Endothelial cell of umbilical vein (primary cell): ENCODE measurements at regions not wholly inside any gene's neighbourhood (a gene's known extent, or its start where the extent isn't known, plus 50 kb on each side); places are given as distances from the start of the nearest gene placed in this dataset.

Experiments
- BruUV-seq: library from RNA; stranded (reverse); fragments of 400-500 nt; replicated peaks from 2 replicates; lab custom pipeline; 2021; lab: Mats Ljungman, UMichigan
- CTCF ChIA-PET: fragments of 300-600, 350-600 bp; sonication (Branson Sonifier 250); formaldehyde crosslinking; loops from one replicate; lab custom pipeline; 2021; ENCODE audit warnings: antibody characterized with exemption, inconsistent platforms; lab: Charles Lee
- POLR2A ChIA-PET: fragments of 300-600, 350-600 bp; sonication (Branson Sonifier 250); formaldehyde crosslinking; loops from one replicate; lab custom pipeline; 2021; ENCODE audit warnings: antibody characterized with exemption, inconsistent platforms; lab: Charles Lee
- DNase-seq: peaks from one replicate; pipeline ENCODE4 v3.0.0-alpha.2; 2011; ENCODE audit warnings: low read depth, low spot score
- FAIRE-seq: peaks from 2 replicates; lab custom pipeline; 2011; peaks lifted over from hg19 to GRCh38; lab: Jason Lieb, UNC
- H2AFZ ChIP-seq: 2 replicates; pipeline ENCODE4 v1.6.0; 2012; ENCODE audit warnings: low read depth, low read length, control low read depth, inconsistent platforms
- H3K27ac ChIP-seq: 2 replicates; pipeline ENCODE4 v1.5.1; 2011; ENCODE audit warnings: low read depth, mild to moderate bottlenecking, control low read depth, low read length, moderate library complexity; ENCODE audit not compliant: insufficient read depth
- H3K27me3 ChIP-seq, 2 experiments: 2 replicates each; pipeline versions ENCODE4 v1.6.0 to v1.6.1; 2011; ENCODE audit warnings: low read length in 2 of 2, mixed read lengths in 1 of 2; ENCODE audit not compliant: control insufficient read depth in 2 of 2, insufficient read depth in 2 of 2
- H3K36me3 ChIP-seq, 2 experiments: 2 replicates in 1 of 2; 3 replicates in 1 of 2; pipeline ENCODE4 v1.5.1; 2011; ENCODE audit warnings: low read length in 2 of 2, mild to moderate bottlenecking in 1 of 2, moderate library complexity in 1 of 2; ENCODE audit not compliant: control insufficient read depth in 2 of 2, insufficient read depth in 2 of 2; ENCODE audit errors: extremely low read depth in 1 of 2
- H3K4me1 ChIP-seq: 3 replicates; pipeline ENCODE4 v1.5.1; 2011; ENCODE audit warnings: mild to moderate bottlenecking, low read length; ENCODE audit not compliant: control insufficient read depth, insufficient read depth; ENCODE audit errors: extremely low read depth
- H3K4me2 ChIP-seq: 2 replicates; pipeline ENCODE4 v1.6.1; 2011; ENCODE audit warnings: low read length, control low read depth, mixed read lengths; ENCODE audit not compliant: insufficient read depth
- H3K4me3 ChIP-seq, 3 experiments: fragments of 200-600 bp in 1 of 3; sonication (generic), shearing (Covaris generic) in 1 of 3; replicated peaks in 1 of 3; 2 replicates each; pipeline ENCODE4 v1.5.1; 2011 to 2016; ENCODE audit warnings: control low read depth in 3 of 3, low read length in 3 of 3, mild to moderate bottlenecking in 2 of 3, inconsistent platforms in 1 of 3, low read depth in 1 of 3, moderate library complexity in 1 of 3; ENCODE audit not compliant: insufficient read depth in 1 of 3
- H3K79me2 ChIP-seq: 2 replicates; pipeline ENCODE4 v1.6.0; 2012; ENCODE audit warnings: low read length, inconsistent platforms; ENCODE audit not compliant: control insufficient read depth, insufficient read depth
- H3K9ac ChIP-seq: replicated peaks from 2 replicates; pipeline ENCODE3; 2011; ENCODE audit warnings: low read length, control low read depth; ENCODE audit not compliant: insufficient read depth; ENCODE audit errors: extremely low read depth
- H3K9me1 ChIP-seq: replicated peaks from 3 replicates; pipeline ENCODE4 v1.6.0; 2011; ENCODE audit warnings: mild to moderate bottlenecking, low read length; ENCODE audit not compliant: control insufficient read depth, insufficient read depth; ENCODE audit errors: extremely low read depth
- H3K9me3 ChIP-seq: replicated peaks from 2 replicates; pipeline ENCODE4 v1.5.1; 2012; ENCODE audit warnings: low read length, inconsistent platforms; ENCODE audit not compliant: control insufficient read depth, insufficient read depth
- H4K20me1 ChIP-seq: replicated peaks from 2 replicates; pipeline ENCODE3; 2011; ENCODE audit warnings: mild to moderate bottlenecking, low read length; ENCODE audit not compliant: control insufficient read depth, insufficient read depth; ENCODE audit errors: extremely low read depth
- EZH2 ChIP-seq: IDR thresholded peaks from 2 replicates; pipeline ENCODE4 v1.6.1; 2012; ENCODE audit warnings: borderline replicate concordance, low read depth, mild to moderate bottlenecking, moderate library complexity, low read length, inconsistent platforms; ENCODE audit not compliant: severe bottlenecking
- FOS ChIP-seq: IDR thresholded peaks from 2 replicates; pipeline ENCODE4 v1.6.1; 2011; ENCODE audit warnings: mild to moderate bottlenecking, low read length, moderate library complexity, borderline replicate concordance; ENCODE audit not compliant: insufficient read depth
- GATA2 ChIP-seq: IDR thresholded peaks from 2 replicates; pipeline ENCODE4 v1.7.0; 2011; ENCODE audit warnings: low read depth, mild to moderate bottlenecking, moderate library complexity, mixed read lengths, low read length; ENCODE audit not compliant: insufficient read length, insufficient read depth
- JUN ChIP-seq: IDR thresholded peaks from 2 replicates; pipeline ENCODE4 v1.6.1; 2011; ENCODE audit warnings: borderline replicate concordance, low read depth; ENCODE audit not compliant: insufficient read length, insufficient read depth
- MYC ChIP-seq: IDR thresholded peaks from one replicate; pipeline ENCODE4 v1.6.1; 2011; ENCODE audit warnings: mild to moderate bottlenecking, low read depth, low read length
- POLR2A ChIP-seq: IDR thresholded peaks from 2 replicates; pipeline ENCODE4 v1.6.1; 2012; ENCODE audit warnings: low read depth, mild to moderate bottlenecking, control low read depth, low read length
- POLR2AphosphoS5 ChIP-seq: IDR thresholded peaks from 2 replicates; pipeline ENCODE4 v1.6.1; 2012; ENCODE audit warnings: low read depth, mild to moderate bottlenecking, control low read depth, low read length, moderate library complexity; ENCODE audit not compliant: insufficient read depth
- dilution Hi-C: fragments of 300-500 bp; cut with MboI; formaldehyde crosslinking; loops from one replicate; pipeline ENCODE4 v1.15.0; 2019; ENCODE audit warnings: low sequenced_read_pairs; ENCODE audit not compliant: extremely low pct_ligation_motif_present
- intact Hi-C: fragments of 100-400 bp; cut with micrococcal nuclease; formaldehyde crosslinking; loops from one replicate; pipeline ENCODE4 v1.10.0; 2022
- TF ChIP-seq, protein P1 (sequence below), 2 donors: IDR thresholded peaks; 1 replicate in 1 of 2; 2 replicates in 1 of 2; pipeline ENCODE4 v1.5.1; 2011; ENCODE audit warnings: low read length in 2 of 2, mild to moderate bottlenecking in 2 of 2, moderate library complexity in 2 of 2, control low read depth in 1 of 2, inconsistent platforms in 1 of 2, low read depth in 1 of 2; ENCODE audit not compliant: insufficient read depth in 1 of 2; ENCODE audit errors: extremely low read depth in 1 of 2
- TF ChIP-seq, protein P2 (sequence below): IDR thresholded peaks from 2 replicates; pipeline ENCODE4 v1.6.1; 2011; ENCODE audit not compliant: insufficient read depth, insufficient read length

DNA sequence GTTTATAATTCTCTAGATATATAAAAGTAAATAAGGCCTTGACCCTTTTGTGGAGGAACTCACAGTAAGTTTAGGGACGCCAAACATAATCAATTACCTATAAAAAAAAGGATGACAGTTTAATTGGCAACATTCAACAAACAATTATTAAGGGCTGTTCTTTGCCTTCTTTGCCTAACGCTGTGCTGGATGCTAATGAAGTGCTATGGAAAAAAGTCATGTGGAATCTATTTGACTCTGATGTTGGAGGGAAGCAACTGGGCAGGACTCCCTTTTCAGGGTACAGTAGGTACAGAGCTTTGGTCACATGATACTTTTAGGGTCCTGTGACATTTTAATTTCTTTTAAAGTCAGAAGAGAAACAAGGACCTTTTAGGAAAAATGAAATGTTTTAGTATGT is 91.1 kb downstream of the PCDH7 start:
- no peaks in the 10 kb centered on the region for H3K4me1 ChIP-seq
- H3K4me2 ChIP-seq: no peak overlapping the region
- ChIA-PET POLR2A (no interaction called here), CTCF (interaction anchor here (2.1 kb wide), 1 partner anchor 12 kb away, joined by 5 read pairs; no protein-coding TSS in a partner anchor)
- FAIRE-seq: no peak
- H3K79me2 ChIP-seq: no peaks in the 10 kb centered on the region
- no peaks in the 10 kb centered on the region for H4K20me1 ChIP-seq
- H3K36me3 ChIP-seq: no peaks in the 10 kb centered on the region
- no peaks in the 10 kb centered on the region for H3K9me3 ChIP-seq
- H3K9ac ChIP-seq: no peak overlapping the region
- H2AFZ ChIP-seq: no peak overlapping the region
- TF ChIP-seq, protein P1, sequence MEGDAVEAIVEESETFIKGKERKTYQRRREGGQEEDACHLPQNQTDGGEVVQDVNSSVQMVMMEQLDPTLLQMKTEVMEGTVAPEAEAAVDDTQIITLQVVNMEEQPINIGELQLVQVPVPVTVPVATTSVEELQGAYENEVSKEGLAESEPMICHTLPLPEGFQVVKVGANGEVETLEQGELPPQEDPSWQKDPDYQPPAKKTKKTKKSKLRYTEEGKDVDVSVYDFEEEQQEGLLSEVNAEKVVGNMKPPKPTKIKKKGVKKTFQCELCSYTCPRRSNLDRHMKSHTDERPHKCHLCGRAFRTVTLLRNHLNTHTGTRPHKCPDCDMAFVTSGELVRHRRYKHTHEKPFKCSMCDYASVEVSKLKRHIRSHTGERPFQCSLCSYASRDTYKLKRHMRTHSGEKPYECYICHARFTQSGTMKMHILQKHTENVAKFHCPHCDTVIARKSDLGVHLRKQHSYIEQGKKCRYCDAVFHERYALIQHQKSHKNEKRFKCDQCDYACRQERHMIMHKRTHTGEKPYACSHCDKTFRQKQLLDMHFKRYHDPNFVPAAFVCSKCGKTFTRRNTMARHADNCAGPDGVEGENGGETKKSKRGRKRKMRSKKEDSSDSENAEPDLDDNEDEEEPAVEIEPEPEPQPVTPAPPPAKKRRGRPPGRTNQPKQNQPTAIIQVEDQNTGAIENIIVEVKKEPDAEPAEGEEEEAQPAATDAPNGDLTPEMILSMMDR (IDR thresholded peaks at IDR 0.05; ENCODE audit: extremely low read depth in 1 of 2, insufficient read depth in 1 of 2, low read depth in 1 of 2, low read length in 2 of 2): no peak
- TF ChIP-seq EZH2: no peak
- TF ChIP-seq GATA2: no peak
- TF ChIP-seq, protein P2, sequence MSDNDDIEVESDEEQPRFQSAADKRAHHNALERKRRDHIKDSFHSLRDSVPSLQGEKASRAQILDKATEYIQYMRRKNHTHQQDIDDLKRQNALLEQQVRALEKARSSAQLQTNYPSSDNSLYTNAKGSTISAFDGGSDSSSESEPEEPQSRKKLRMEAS: no peak
- dilution Hi-C loops (no loop called here), intact Hi-C loops (no loop called here)
- no peak overlapping the region for H3K27ac ChIP-seq
- DNase-seq: no peak
- H3K4me3 ChIP-seq: no peak overlapping the region
- no peaks in the 10 kb centered on the region for H3K27me3 ChIP-seq
- no TSS peak for BruUV-seq
- no peaks in the 10 kb centered on the region for H3K9me1 ChIP-seq

DNA sequence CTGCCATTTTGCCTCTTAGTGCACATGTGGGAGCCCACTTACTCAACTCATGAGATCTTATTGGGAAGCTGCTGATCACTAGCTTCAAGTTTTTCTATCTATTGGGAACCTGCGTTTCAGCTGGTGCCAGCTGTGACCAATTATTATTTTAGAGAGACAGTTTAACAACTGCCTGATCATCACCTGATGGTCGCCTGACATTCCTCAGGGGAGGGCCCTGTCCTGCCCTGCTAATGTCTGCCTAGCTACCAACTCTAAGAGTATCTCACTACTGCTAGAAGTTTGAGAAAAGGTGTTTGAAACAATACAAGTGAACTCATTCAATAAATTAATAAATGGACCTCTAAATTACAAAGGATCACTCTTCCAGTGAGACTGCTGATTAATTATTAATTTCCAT is 95.5 kb downstream of the PCDH7 start:
- DNase-seq (no peak), FAIRE-seq (no peak)
- ChIA-PET POLR2A (no interaction called here), CTCF (interaction anchor here (1.5 kb wide), 2 partner anchors 13 to 43 kb away, joined by 3 read pairs; no protein-coding TSS in a partner anchor)
- H3K27me3 ChIP-seq: no peaks in the 10 kb centered on the region
- H3K79me2 ChIP-seq: no peaks in the 10 kb centered on the region
- BruUV-seq: no TSS peak
- H3K4me1 ChIP-seq: no peaks in the 10 kb centered on the region
- H3K9me1 ChIP-seq: no peaks in the 10 kb centered on the region
- H2AFZ ChIP-seq: no peak overlapping the region
- no peak overlapping the region for H3K9ac ChIP-seq
- no peak overlapping the region for H3K4me3 ChIP-seq
- no peak for TF ChIP-seq EZH2
- TF ChIP-seq, protein P1 (IDR thresholded peaks at IDR 0.05; ENCODE audit: extremely low read depth in 1 of 2, insufficient read depth in 1 of 2, low read depth in 1 of 2, low read length in 2 of 2): no peak
- TF ChIP-seq MYC: no peak
- TF ChIP-seq GATA2: no peak
- TF ChIP-seq JUN: no peak
- TF ChIP-seq, protein P2: no peak
- TF ChIP-seq POLR2A: no peak
- no peak for TF ChIP-seq FOS
- TF ChIP-seq POLR2AphosphoS5: no peak
- no peak overlapping the region for H3K27ac ChIP-seq
- no peak overlapping the region for H3K4me2 ChIP-seq
- no peaks in the 10 kb centered on the region for H4K20me1 ChIP-seq
- dilution Hi-C loops: no loop called here
- intact Hi-C loops: no loop called here
- H3K36me3 ChIP-seq: no peaks in the 10 kb centered on the region
- H3K9me3 ChIP-seq: no peaks in the 10 kb centered on the region
